Heart left ventricle (tissue), 16 donors: ENCODE measurements at regions not wholly inside any gene's neighbourhood (a gene's known extent, or its start where the extent isn't known, plus 50 kb on each side); places are given as distances from the start of the nearest gene placed in this dataset.

ENCODE experiments used
- ATAC-seq, 4 donors: fragments of 200-7000 bp; cut with Tn5 transposase; one replicate each; pipeline ENCODE4 v1.9.1; 2020 to 2022; ENCODE audit warnings: moderate library complexity in 4 of 4, mild to moderate bottlenecking in 3 of 4, moderate number of reproducible peaks in 1 of 4
- DNase-seq, 5 donors: peaks; one replicate each; pipeline ENCODE4 v3.0.0-alpha.2; 2020
- H3K27ac ChIP-seq, 12 donors: fragments of 200-600 bp; sonication (generic) in 4 of 12; one replicate each; pipeline versions ENCODE4 v1.5.0 to v1.8.0; 2016 to 2022; ENCODE audit warnings: mild to moderate bottlenecking in 2 of 12
- H3K27me3 ChIP-seq, 9 donors: fragments of 200-600 bp; sonication (generic) in 2 of 9; one replicate each; pipeline versions ENCODE4 v1.5.1 to v1.8.0; 2016 to 2022; ENCODE audit warnings: mild to moderate bottlenecking in 3 of 9
- H3K36me3 ChIP-seq, 9 donors: fragments of 200-600 bp; sonication (generic) in 2 of 9; one replicate each; pipeline versions ENCODE4 v1.5.0 to v1.8.0; 2018 to 2022; ENCODE audit warnings: mild to moderate bottlenecking in 2 of 9
- H3K4me1 ChIP-seq, 12 donors: fragments of 200-600 bp; sonication (generic) in 4 of 12; one replicate each; pipeline versions ENCODE4 v1.5.0 to v1.8.0; 2016 to 2022; ENCODE audit warnings: mild to moderate bottlenecking in 3 of 12
- H3K4me3 ChIP-seq, 12 donors: fragments of 200-600 bp; sonication (generic) in 4 of 12; one replicate each; pipeline versions ENCODE4 v1.5.0 to v1.8.0; 2017 to 2022; ENCODE audit warnings: mild to moderate bottlenecking in 9 of 12, moderate library complexity in 4 of 12
- H3K9me3 ChIP-seq, 12 donors: fragments of 200-600 bp; sonication (generic) in 4 of 12; one replicate each; pipeline versions ENCODE4 v1.5.0 to v1.8.0; 2016 to 2022; ENCODE audit warnings: mild to moderate bottlenecking in 1 of 12
- POLR2A ChIP-seq, 2 donors: fragments of 450-650 bp; IDR thresholded peaks; one replicate each; pipeline ENCODE4 v1.6.1; 2017; ENCODE audit warnings: antibody characterized with exemption in 2 of 2, mild to moderate bottlenecking in 2 of 2, moderate library complexity in 2 of 2
- WGBS, 4 donors: extraction: QIAGEN DNeasy Blood & Tissue Kit in 2 of 4; methylation state at CpG; one replicate each; pipeline versions ENCODE4 v1.1.5 to v1.1.7; 2013 to 2018; 5-methylcytosine and 5-hydroxymethylcytosine counted together
- intact Hi-C, 10 donors: fragments of 100-400 bp; cut with DNase I; formaldehyde crosslinking; loops; one replicate each; pipeline versions ENCODE4 v1.11.1 to v1.14.2; 2022
- TF ChIP-seq, protein P1 (sequence below), 12 donors: fragments of 200-600 bp; sonication (generic) in 4 of 12; IDR thresholded peaks; one replicate each; pipeline versions ENCODE4 v1.5.0 to v1.8.0; 2018 to 2022; ENCODE audit warnings: antibody characterized with exemption in 12 of 12, mild to moderate bottlenecking in 5 of 12
- donor health status: ischemic (EF 13 %, LVEDD 7.1; RV severe dilation, severe dysfunction).
- donor health status: healthy with polysubstance abuse.
- donor health status: DM: no; HTN: yes; CAD: no.
- donor health status: DM: no; HTN: no; CAD: no.
- donor health status: ischemic (EF 25% LVEDD 6.9; RV normal size, moderate dysfunction).
- donor health status: ischemic (EF 25% LVEDD 5.7; RV mildly dilated, moderate dysfunction).
- donor health status: healthy.
- donor health status: DM: yes; HTN: yes; CAD: no.
- donor health status: ischemic (EF 35%, LVEDD 5.7; RV mildly dilated, moderate dysfunction).
- donor health status: nonischemic (EF 11% LVEDD 7.7; RV severe dilation, severe dysfunction).
- donor health status: DM: yes; HTN: yes; CAD: no.
- donor health status: PGD.
- donor health status: ischemic (EF 29% LVEDD 5.4; RV normal size, mild dysfunction).
- donor health status: nonischemic (EF 23%, LVEDD 6.1; RV moderate dilation, normal function).

DNA sequence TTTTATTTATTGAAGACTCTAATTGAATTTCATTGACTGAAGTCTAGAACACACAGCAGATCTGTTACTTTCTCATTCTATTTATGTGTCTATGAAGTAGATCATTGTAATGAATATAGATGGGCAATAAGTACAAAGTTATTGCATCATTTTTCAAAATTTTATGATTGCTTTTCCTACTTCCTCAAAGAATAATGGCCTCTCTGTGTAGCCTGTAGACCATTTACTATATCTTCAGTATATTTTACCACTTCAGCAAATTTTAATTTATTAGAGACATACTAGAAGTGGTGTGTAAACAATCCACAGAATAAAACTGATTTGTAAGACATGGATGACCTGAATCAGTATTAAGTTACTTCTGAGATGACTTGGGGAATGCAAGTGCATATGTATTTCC, 291.7 kb upstream of the FAR2 start:
- ATAC-seq: no peak

GRCh38 chr12:28859551-28859950, 289.5 kb upstream of the FAR2 start:
- intact Hi-C loops: no loop called here
- Histone ChIP-seq H3K27me3 (no peaks in the 10 kb centered on the region), H3K27ac (no peak overlapping the region), H3K4me1 (no peaks in the 10 kb centered on the region), H3K9me3 (no peaks in the 10 kb centered on the region), H3K36me3 (no peaks in the 10 kb centered on the region), H3K4me3 (no peak overlapping the region)
- 86 to 92% (median 90%) methylated on average over 2 of the region's 2 CpGs for WGBS, 4 donors
- no peak for DNase-seq
- ATAC-seq: no peak
- TF ChIP-seq POLR2A (IDR thresholded peaks at IDR 0.05): no peak
- TF ChIP-seq, protein P1, sequence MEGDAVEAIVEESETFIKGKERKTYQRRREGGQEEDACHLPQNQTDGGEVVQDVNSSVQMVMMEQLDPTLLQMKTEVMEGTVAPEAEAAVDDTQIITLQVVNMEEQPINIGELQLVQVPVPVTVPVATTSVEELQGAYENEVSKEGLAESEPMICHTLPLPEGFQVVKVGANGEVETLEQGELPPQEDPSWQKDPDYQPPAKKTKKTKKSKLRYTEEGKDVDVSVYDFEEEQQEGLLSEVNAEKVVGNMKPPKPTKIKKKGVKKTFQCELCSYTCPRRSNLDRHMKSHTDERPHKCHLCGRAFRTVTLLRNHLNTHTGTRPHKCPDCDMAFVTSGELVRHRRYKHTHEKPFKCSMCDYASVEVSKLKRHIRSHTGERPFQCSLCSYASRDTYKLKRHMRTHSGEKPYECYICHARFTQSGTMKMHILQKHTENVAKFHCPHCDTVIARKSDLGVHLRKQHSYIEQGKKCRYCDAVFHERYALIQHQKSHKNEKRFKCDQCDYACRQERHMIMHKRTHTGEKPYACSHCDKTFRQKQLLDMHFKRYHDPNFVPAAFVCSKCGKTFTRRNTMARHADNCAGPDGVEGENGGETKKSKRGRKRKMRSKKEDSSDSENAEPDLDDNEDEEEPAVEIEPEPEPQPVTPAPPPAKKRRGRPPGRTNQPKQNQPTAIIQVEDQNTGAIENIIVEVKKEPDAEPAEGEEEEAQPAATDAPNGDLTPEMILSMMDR (IDR thresholded peaks at IDR 0.05): no peak

More for the DNA sequence above, 291.7 kb upstream of the FAR2 start:
- H3K36me3 ChIP-seq: no peaks in the 10 kb centered on the region
- no peaks in the 10 kb centered on the region for H3K4me1 ChIP-seq
- no peak overlapping the region for H3K4me3 ChIP-seq
- H3K27me3 ChIP-seq: no peaks in the 10 kb centered on the region
- DNase-seq: no peak
- no peak for TF ChIP-seq POLR2A (IDR thresholded peaks at IDR 0.05)
- TF ChIP-seq, protein P1 (IDR thresholded peaks at IDR 0.05): no peak
- intact Hi-C loops: no loop called here
- no peak overlapping the region for H3K27ac ChIP-seq
- no peaks in the 10 kb centered on the region for H3K9me3 ChIP-seq

DNA sequence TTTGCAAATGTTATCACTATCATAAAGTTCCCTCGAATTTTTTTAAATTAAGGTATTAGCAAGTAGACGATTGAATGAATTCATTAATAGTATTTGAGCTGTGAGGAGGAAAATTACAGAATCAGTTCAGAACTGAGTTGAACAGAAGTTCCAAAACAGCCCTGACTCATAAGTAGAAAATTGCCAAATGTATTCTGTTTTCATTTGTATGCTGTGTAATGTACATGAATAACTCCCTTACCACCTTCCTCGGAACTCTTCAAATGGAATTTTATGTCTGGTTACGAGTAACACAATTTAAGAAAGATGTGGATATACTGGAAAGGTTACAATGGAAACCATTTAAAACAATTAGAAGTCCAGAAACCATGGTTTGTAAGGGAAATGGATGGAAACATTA, 283.3 kb upstream of the FAR2 start:
- DNase-seq (no peak), ATAC-seq (no peak)
- TF ChIP-seq, protein P1 (IDR thresholded peaks at IDR 0.05): no peak
- no peak for TF ChIP-seq POLR2A (IDR thresholded peaks at IDR 0.05)
- Histone ChIP-seq H3K9me3 (no peaks in the 10 kb centered on the region), H3K36me3 (no peaks in the 10 kb centered on the region), H3K27me3 (no peaks in the 10 kb centered on the region), H3K27ac (peak overlapping the region in 1 of 12 donors; percentile 5), H3K4me1 (no peaks in the 10 kb centered on the region), H3K4me3 (no peak overlapping the region)
- intact Hi-C loops: no loop called here
- 60 to 76% (median 65%) methylated on average over 4 of the region's 4 CpGs for WGBS, 4 donors

DNA sequence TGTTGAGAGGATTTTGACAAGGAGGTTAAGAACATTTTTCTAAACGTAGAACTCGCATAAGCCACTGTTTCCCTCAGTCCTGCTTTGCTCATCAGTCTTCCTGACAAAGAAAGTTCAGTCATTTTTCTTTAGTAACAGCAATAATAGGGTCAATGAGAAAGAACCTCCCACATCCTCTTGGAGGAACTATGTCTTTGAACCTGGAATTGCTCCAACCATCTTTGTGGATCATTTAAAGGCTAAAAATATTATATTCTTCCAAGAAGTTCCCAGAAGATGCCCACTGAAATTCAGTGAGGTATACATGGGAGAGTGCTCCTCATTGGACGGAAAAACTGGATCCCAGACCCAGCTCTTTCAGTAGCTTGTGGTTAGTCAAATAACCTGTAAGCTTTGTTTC, 282.8 kb upstream of the FAR2 start:
- 36 to 57% (median 49%) methylated on average over 3 of the region's 3 CpGs for WGBS, 4 donors
- H3K27ac ChIP-seq: peak overlapping the region in 2 of 12 donors; percentile 3 to 5
- intact Hi-C loops: no loop called here

More for the DNA sequence above, 282.8 kb upstream of the FAR2 start:
- TF ChIP-seq, protein P1 (IDR thresholded peaks at IDR 0.05): no peak
- no peak for TF ChIP-seq POLR2A (IDR thresholded peaks at IDR 0.05)
- H3K27me3 ChIP-seq: no peaks in the 10 kb centered on the region
- no peaks in the 10 kb centered on the region for H3K9me3 ChIP-seq
- H3K36me3 ChIP-seq: no peaks in the 10 kb centered on the region
- H3K4me3 ChIP-seq: no peak overlapping the region
- DNase-seq: no peak
- no peak for ATAC-seq
- H3K4me1 ChIP-seq: no peaks in the 10 kb centered on the region
